ENCODE measurements at regions not wholly inside any gene's neighbourhood (a gene's known extent, or its start where the extent isn't known, plus 50 kb on each side); places are given as distances from the start of the nearest gene placed in this dataset.

DNA sequence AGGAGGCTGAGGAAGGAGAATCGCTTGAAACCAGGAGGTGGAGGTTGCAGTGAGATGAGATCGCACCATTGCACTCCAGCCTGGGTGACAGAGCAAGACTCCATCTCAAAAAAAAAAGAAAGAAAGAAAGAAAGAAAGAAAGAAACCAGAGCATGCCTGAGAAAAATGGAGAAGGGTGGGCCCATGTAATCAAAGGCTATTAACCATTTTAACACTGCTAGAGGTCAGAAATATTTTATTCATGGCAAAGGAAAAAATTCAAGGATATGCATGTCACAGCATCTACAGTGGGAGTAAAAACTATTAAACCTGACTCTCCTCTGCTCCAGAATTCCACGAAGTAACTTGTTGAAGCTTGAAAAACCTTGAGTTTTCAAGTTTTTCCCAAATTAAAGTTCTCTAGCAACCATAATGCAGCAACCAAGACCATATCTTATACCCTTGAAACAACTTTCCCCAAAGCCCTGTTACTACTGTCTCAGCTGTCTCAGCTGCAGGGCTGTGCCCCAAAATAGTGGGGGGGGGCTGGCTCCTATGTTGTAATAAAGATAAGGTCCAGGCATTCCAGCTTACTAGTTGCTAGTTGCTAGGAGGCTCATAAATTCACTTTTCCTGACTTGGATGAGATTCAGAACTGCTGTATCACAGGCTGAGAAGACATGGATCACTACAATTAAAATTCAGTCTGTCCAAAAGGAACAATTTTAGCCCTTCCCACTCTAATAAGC is 112.9 kb upstream of the SOD1 start:
- H2AFZ ChIP-seq (ENCODE audit: low read depth, low read length) = no peak overlapping the region
- peaks cover 11% of the 10 kb centered on the region for H3K79me2 ChIP-seq (replicated peaks; ENCODE audit: insufficient read depth, low read length)
- no peaks in the 10 kb centered on the region for H4K20me1 ChIP-seq (ENCODE audit: insufficient read depth)
- peaks cover 4% of the 10 kb centered on the region for H3K36me3 ChIP-seq (ENCODE audit: insufficient read depth, low read length)
- TF ChIP-seq, protein P1, sequence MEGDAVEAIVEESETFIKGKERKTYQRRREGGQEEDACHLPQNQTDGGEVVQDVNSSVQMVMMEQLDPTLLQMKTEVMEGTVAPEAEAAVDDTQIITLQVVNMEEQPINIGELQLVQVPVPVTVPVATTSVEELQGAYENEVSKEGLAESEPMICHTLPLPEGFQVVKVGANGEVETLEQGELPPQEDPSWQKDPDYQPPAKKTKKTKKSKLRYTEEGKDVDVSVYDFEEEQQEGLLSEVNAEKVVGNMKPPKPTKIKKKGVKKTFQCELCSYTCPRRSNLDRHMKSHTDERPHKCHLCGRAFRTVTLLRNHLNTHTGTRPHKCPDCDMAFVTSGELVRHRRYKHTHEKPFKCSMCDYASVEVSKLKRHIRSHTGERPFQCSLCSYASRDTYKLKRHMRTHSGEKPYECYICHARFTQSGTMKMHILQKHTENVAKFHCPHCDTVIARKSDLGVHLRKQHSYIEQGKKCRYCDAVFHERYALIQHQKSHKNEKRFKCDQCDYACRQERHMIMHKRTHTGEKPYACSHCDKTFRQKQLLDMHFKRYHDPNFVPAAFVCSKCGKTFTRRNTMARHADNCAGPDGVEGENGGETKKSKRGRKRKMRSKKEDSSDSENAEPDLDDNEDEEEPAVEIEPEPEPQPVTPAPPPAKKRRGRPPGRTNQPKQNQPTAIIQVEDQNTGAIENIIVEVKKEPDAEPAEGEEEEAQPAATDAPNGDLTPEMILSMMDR (IDR thresholded peaks at IDR 0.05; ENCODE audit: poor library complexity, severe bottlenecking) = no peak
- TF ChIP-seq EZH2 (IDR thresholded peaks at IDR 0.05; ENCODE audit: borderline replicate concordance, insufficient read depth, low read length, poor library complexity, severe bottlenecking) = no peak
- TF ChIP-seq RAD21 (conservative IDR thresholded peaks at IDR 0.05) = no peak
- TF ChIP-seq MXI1 (conservative IDR thresholded peaks at IDR 0.05; ENCODE audit: poor library complexity, severe bottlenecking) = no peak
- TF ChIP-seq TAF1 (IDR thresholded peaks at IDR 0.05; ENCODE audit: low read depth) = no peak
- TF ChIP-seq EP300 (conservative IDR thresholded peaks at IDR 0.05; ENCODE audit: poor library complexity, severe bottlenecking) = no peak
- TF ChIP-seq POLR2AphosphoS5 (IDR thresholded peaks at IDR 0.05) = no peak
- no peak for TF ChIP-seq SMC3 (conservative IDR thresholded peaks at IDR 0.05; ENCODE audit: poor library complexity)
- TF ChIP-seq, protein P2, sequence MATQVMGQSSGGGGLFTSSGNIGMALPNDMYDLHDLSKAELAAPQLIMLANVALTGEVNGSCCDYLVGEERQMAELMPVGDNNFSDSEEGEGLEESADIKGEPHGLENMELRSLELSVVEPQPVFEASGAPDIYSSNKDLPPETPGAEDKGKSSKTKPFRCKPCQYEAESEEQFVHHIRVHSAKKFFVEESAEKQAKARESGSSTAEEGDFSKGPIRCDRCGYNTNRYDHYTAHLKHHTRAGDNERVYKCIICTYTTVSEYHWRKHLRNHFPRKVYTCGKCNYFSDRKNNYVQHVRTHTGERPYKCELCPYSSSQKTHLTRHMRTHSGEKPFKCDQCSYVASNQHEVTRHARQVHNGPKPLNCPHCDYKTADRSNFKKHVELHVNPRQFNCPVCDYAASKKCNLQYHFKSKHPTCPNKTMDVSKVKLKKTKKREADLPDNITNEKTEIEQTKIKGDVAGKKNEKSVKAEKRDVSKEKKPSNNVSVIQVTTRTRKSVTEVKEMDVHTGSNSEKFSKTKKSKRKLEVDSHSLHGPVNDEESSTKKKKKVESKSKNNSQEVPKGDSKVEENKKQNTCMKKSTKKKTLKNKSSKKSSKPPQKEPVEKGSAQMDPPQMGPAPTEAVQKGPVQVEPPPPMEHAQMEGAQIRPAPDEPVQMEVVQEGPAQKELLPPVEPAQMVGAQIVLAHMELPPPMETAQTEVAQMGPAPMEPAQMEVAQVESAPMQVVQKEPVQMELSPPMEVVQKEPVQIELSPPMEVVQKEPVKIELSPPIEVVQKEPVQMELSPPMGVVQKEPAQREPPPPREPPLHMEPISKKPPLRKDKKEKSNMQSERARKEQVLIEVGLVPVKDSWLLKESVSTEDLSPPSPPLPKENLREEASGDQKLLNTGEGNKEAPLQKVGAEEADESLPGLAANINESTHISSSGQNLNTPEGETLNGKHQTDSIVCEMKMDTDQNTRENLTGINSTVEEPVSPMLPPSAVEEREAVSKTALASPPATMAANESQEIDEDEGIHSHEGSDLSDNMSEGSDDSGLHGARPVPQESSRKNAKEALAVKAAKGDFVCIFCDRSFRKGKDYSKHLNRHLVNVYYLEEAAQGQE (IDR thresholded peaks at IDR 0.05; ENCODE audit: borderline replicate concordance) = no peak
- H3K9me3 ChIP-seq (ENCODE audit: low read length) = no peaks in the 10 kb centered on the region
- H3K27ac ChIP-seq (ENCODE audit: low read length) = no peak overlapping the region
- no peak overlapping the region for H3K9ac ChIP-seq (ENCODE audit: low read length)
- H3K4me3 ChIP-seq (ENCODE audit: low read length) = no peak overlapping the region
- no peaks in the 10 kb centered on the region for H3F3A ChIP-seq (ENCODE audit: insufficient read depth, low read length, poor library complexity, severe bottlenecking)
- no peak overlapping the region for H3K4me2 ChIP-seq (ENCODE audit: low read length)
- no peaks in the 10 kb centered on the region for H3K27me3 ChIP-seq (ENCODE audit: insufficient read depth, low read depth, low read length)
- H3K9me2 ChIP-seq (ENCODE audit: insufficient read depth, low read length) = no peaks in the 10 kb centered on the region

DNA sequence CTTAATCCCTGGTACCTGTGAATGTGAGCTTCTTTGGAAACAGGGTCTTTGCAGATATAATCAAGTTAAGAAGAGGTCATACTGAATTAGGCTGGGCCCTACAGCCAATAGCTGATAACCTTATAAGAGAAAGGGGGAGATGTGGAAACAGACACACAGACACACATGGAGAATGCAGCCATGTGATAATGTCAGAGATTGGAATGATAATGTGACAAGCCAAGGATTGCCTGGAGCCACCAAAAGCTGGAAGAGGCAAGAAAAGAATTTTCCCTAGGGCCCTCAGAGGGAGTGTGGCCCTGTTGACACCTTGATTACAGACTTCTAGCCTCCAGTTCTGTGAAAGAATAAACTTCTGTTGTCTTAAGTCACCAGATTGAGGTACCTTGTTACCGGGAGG is 114.5 kb upstream of the SOD1 start:
- Histone ChIP-seq H3K27ac (ENCODE audit: low read length) (no peak overlapping the region), H3K27me3 (ENCODE audit: insufficient read depth, low read depth, low read length) (no peaks in the 10 kb centered on the region), H3K36me3 (ENCODE audit: insufficient read depth, low read length) (no peaks in the 10 kb centered on the region), H3K9me2 (ENCODE audit: insufficient read depth, low read length) (no peaks in the 10 kb centered on the region), H2AFZ (ENCODE audit: low read depth, low read length) (no peak overlapping the region), H3F3A (ENCODE audit: insufficient read depth, low read length, poor library complexity, severe bottlenecking) (no peaks in the 10 kb centered on the region), H3K4me3 (ENCODE audit: low read length) (no peak overlapping the region), H3K79me2 (replicated peaks; ENCODE audit: insufficient read depth, low read length) (peaks cover 4% of the 10 kb centered on the region), H3K9ac (ENCODE audit: low read length) (no peak overlapping the region), H3K4me2 (ENCODE audit: low read length) (no peak overlapping the region), H3K9me3 (ENCODE audit: low read length) (no peaks in the 10 kb centered on the region), H4K20me1 (ENCODE audit: insufficient read depth) (no peaks in the 10 kb centered on the region)
- TF ChIP-seq, protein P1 (IDR thresholded peaks at IDR 0.05; ENCODE audit: poor library complexity, severe bottlenecking) = no peak
- TF ChIP-seq POLR2AphosphoS5 (IDR thresholded peaks at IDR 0.05) (no peak), TAF1 (IDR thresholded peaks at IDR 0.05; ENCODE audit: low read depth) (no peak), EP300 (conservative IDR thresholded peaks at IDR 0.05; ENCODE audit: poor library complexity, severe bottlenecking) (no peak), EZH2 (IDR thresholded peaks at IDR 0.05; ENCODE audit: borderline replicate concordance, insufficient read depth, low read length, poor library complexity, severe bottlenecking) (no peak), MXI1 (conservative IDR thresholded peaks at IDR 0.05; ENCODE audit: poor library complexity, severe bottlenecking) (no peak), SMC3 (conservative IDR thresholded peaks at IDR 0.05; ENCODE audit: poor library complexity) (no peak), RAD21 (conservative IDR thresholded peaks at IDR 0.05) (no peak)
- TF ChIP-seq, protein P2 (IDR thresholded peaks at IDR 0.05; ENCODE audit: borderline replicate concordance) = no peak

Measured in neural cell (in vitro differentiated cells).